Stomach (tissue), 8 donors: ENCODE measurements at regions not wholly inside any gene's neighbourhood (a gene's known extent, or its start where the extent isn't known, plus 50 kb on each side); places are given as distances from the start of the nearest gene placed in this dataset.

Experiments
- DNase-seq, 2 donors: peaks; one replicate each; pipeline versions ENCODE4 v3.0.0 to v3.0.0-alpha.2; 2013 to 2019
- H3K27ac ChIP-seq, 5 donors: fragments of 200-600 bp in 4 of 5; sonication (generic) in 4 of 5; one replicate each; pipeline ENCODE4 v1.5.1; 2013 to 2019; ENCODE audit warnings: mild to moderate bottlenecking in 1 of 5, moderate library complexity in 1 of 5
- H3K27me3 ChIP-seq, 3 donors: fragments of 200-600 bp; sonication (generic); one replicate each; pipeline ENCODE4 v1.5.1; 2017 to 2019; ENCODE audit warnings: mixed run types in 1 of 3
- H3K36me3 ChIP-seq, 4 donors: fragments of 200-600 bp; sonication (generic); 1 replicate in 3 of 4; 2 replicates in 1 of 4; pipeline ENCODE4 v1.5.1; 2016 to 2019
- H3K4me1 ChIP-seq, 4 donors: fragments of 200-600 bp; sonication (generic); one replicate each; pipeline ENCODE4 v1.5.1; 2016 to 2019
- H3K4me3 ChIP-seq, 4 donors: fragments of 200-600 bp; sonication (generic) in 3 of 4; one replicate each; pipeline ENCODE4 v1.5.1; 2016 to 2019; ENCODE audit warnings: mild to moderate bottlenecking in 1 of 4
- H3K9me3 ChIP-seq, 4 donors: fragments of 200-600 bp; sonication (generic); one replicate each; pipeline ENCODE4 v1.5.1; 2016 to 2019
- EP300 ChIP-seq: sonication (generic); formaldehyde crosslinking; IDR thresholded peaks from one replicate; pipeline ENCODE4 v1.6.1; 2017; ENCODE audit warnings: antibody characterized with exemption
- POLR2A ChIP-seq, 4 donors: fragments of 450-650 bp; IDR thresholded peaks; one replicate each; pipeline ENCODE4 v1.6.1; 2016; ENCODE audit warnings: antibody characterized with exemption in 4 of 4, control low read depth in 2 of 4, mild to moderate bottlenecking in 1 of 4, moderate library complexity in 1 of 4
- POLR2AphosphoS5 ChIP-seq, 3 donors: sonication (generic); formaldehyde crosslinking; IDR thresholded peaks; one replicate each; pipeline ENCODE4 v1.6.1; 2016; ENCODE audit warnings: antibody characterized with exemption in 3 of 3
- WGBS, 5 donors: extraction: QIAGEN DNeasy Blood & Tissue Kit in 3 of 5; methylation state at CpG; one replicate each; pipeline versions ENCODE4 v1.1.5 to v1.1.7; 2013 to 2018; 5-methylcytosine and 5-hydroxymethylcytosine counted together
- intact Hi-C: fragments of 100-400 bp; cut with DNase I; formaldehyde crosslinking; loops from one replicate; pipeline ENCODE4 v1.15.1; 2023; ENCODE audit warnings: low total_unique reads
- TF ChIP-seq, protein P1 (sequence below), 7 experiments: fragments of 450-650 bp in 4 of 7; fragments of 200-600 bp in 3 of 7; sonication (generic) in 3 of 7; IDR thresholded peaks; one replicate each; pipeline ENCODE4 v1.5.1; 2016 to 2019; ENCODE audit warnings: antibody characterized with exemption in 7 of 7, control low read depth in 2 of 7, mild to moderate bottlenecking in 1 of 7
- donor health status: healthy with polysubstance abuse.
- donor health status: Bipolar disorder and iron deficiency.
- donor health status: healthy.

DNA sequence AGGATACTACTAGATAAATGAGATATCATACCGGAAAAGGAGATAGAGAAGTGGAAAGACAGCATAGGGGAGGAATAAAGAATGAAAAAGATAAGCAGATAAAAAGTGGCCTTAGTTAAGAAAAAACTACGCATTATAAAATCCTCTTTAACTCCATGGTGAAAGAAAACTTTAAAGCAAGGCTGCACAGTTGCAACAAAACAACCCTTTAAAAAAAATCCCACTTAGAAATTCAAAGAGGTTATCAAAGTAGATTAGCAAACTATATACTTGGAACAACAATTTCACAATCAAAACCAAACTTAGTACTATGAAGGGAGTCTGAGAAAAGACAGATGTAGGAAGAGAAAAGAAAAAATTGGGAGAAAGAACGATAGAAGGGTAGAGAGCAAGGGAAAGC is 133.4 kb upstream of the OSR1 start:
- Histone ChIP-seq H3K36me3 (no peaks in the 10 kb centered on the region), H3K4me3 (no peak overlapping the region), H3K27ac (no peak overlapping the region), H3K4me1 (peaks cover 0 to 6% (median 0%) of the 10 kb centered on the region in 4 donors), H3K27me3 (no peaks in the 10 kb centered on the region), H3K9me3 (no peaks in the 10 kb centered on the region)
- WGBS, 5 donors = 59 to 70% (median 64%) methylated on average over 3 of the region's 3 CpGs
- intact Hi-C loops = no loop called here
- DNase-seq = no peak
- no peak for TF ChIP-seq POLR2AphosphoS5 (IDR thresholded peaks at IDR 0.05)
- no peak for TF ChIP-seq POLR2A (IDR thresholded peaks at IDR 0.05)
- TF ChIP-seq, protein P1, sequence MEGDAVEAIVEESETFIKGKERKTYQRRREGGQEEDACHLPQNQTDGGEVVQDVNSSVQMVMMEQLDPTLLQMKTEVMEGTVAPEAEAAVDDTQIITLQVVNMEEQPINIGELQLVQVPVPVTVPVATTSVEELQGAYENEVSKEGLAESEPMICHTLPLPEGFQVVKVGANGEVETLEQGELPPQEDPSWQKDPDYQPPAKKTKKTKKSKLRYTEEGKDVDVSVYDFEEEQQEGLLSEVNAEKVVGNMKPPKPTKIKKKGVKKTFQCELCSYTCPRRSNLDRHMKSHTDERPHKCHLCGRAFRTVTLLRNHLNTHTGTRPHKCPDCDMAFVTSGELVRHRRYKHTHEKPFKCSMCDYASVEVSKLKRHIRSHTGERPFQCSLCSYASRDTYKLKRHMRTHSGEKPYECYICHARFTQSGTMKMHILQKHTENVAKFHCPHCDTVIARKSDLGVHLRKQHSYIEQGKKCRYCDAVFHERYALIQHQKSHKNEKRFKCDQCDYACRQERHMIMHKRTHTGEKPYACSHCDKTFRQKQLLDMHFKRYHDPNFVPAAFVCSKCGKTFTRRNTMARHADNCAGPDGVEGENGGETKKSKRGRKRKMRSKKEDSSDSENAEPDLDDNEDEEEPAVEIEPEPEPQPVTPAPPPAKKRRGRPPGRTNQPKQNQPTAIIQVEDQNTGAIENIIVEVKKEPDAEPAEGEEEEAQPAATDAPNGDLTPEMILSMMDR (IDR thresholded peaks at IDR 0.05) = no peak
- TF ChIP-seq EP300 = no peak

DNA sequence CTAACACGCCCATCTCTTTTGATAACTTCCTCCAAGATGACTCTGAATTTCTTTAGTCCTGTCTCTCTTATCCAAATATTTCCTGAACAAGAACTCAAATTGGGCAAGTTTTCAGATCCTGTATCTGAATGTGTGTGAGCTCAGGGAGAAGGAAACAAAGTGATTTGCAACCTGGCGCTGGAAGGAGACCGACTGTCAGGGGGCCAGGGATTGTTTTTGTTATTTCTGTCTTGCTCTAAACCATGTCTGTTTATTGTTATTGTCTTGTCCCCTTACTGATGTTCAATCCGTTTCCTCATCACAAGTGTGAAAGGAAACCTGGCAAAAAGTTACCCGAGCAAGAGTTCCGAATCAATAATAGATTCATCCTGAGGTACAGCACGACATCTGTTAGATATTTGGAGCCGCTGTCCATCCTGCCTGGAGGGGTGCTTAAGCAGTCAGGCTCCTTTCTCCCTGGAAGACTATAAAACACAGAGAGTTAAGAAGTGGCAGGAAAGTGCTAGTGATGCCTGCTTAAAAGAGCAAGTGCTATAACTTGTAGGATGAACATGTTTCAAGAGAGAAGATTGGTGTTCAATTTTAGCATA is 132.5 kb upstream of the OSR1 start:
- WGBS, 5 donors = 54 to 74% (median 61%) methylated on average over 8 of the region's 8 CpGs
- TF ChIP-seq POLR2AphosphoS5 (IDR thresholded peaks at IDR 0.05) (no peak), EP300 (no peak), POLR2A (IDR thresholded peaks at IDR 0.05) (no peak)
- H3K36me3 ChIP-seq = no peaks in the 10 kb centered on the region
- DNase-seq = peak in 1 of 2 donors; percentile 34
- intact Hi-C loops = no loop called here
- no peaks in the 10 kb centered on the region for H3K27me3 ChIP-seq
- peak overlapping the region in 1 of 5 donors; percentile 7 for H3K27ac ChIP-seq
- no peaks in the 10 kb centered on the region for H3K9me3 ChIP-seq
- H3K4me1 ChIP-seq = peaks cover 0 to 6% (median 0%) of the 10 kb centered on the region in 4 donors
- H3K4me3 ChIP-seq = no peak overlapping the region

DNA sequence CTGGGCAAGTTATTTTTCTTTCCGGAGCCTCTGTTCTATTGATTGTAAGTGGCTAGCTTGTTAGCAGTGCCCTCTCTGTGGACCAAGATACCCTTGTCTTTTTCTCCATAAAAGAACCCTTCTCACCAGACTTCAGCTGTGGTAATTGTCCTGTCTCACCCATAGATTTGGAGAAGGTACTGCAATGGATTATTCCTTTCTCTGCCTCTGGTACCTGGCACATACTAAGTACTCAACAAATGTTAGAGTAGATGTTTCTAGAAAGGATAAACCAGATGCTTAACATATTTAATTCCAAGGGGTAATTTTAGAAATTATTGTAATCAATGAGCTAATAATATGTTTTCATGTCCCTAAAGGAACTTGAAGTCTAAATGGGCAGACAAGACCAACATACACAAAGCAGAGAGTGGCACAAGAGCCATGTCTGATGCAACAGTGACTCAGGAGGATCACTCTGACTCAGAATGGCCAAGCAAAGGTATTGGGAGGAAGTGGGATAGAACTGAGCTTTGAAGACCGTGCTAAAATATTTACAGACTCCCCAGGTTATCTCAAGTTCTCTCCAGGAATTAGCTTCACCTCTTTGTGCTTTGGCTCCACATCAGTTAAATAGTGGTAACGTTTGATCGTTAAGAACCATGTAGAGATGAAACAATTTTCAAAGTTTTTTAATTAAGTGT is 129.7 kb upstream of the OSR1 start:
- Histone ChIP-seq H3K4me1 (peaks cover 0 to 6% (median 0%) of the 10 kb centered on the region in 4 donors), H3K27me3 (no peaks in the 10 kb centered on the region), H3K27ac (no peak overlapping the region), H3K9me3 (no peaks in the 10 kb centered on the region), H3K4me3 (no peak overlapping the region), H3K36me3 (no peaks in the 10 kb centered on the region)
- no peak for DNase-seq
- 40 to 73% (median 56%) methylated on average over 4 of the region's 4 CpGs for WGBS, 5 donors
- TF ChIP-seq POLR2A (IDR thresholded peaks at IDR 0.05) (no peak), POLR2AphosphoS5 (IDR thresholded peaks at IDR 0.05) (no peak), EP300 (no peak)
- TF ChIP-seq, protein P1 (IDR thresholded peaks at IDR 0.05) = no peak
- intact Hi-C loops = no loop called here

DNA sequence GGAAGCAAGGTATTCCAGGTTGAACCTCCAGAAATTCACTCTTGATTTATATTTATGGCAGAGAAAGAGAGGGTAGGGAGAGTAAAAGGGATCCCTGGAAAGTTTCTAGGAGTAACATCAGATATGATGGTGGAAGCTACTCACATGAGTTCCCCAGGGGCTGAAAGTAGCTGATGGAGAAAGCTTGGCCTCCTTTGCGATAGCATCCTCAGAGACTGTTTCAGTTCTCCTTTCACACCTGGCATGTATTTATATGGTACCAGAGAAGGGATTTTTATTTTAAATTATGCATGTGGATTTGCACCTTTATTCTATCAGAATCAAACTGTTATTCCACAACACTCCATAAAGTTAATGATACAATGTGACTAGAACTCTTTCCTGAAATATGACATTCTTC is 126.3 kb upstream of the OSR1 start:
- 91 to 100% (median 96%) methylated on average over 1 of the region's 1 CpG for WGBS, 5 donors
- Histone ChIP-seq H3K27me3 (no peaks in the 10 kb centered on the region), H3K9me3 (no peaks in the 10 kb centered on the region), H3K27ac (no peak overlapping the region), H3K4me1 (no peaks in the 10 kb centered on the region), H3K36me3 (no peaks in the 10 kb centered on the region), H3K4me3 (no peak overlapping the region)
- DNase-seq = no peak
- TF ChIP-seq POLR2AphosphoS5 (IDR thresholded peaks at IDR 0.05) (no peak), POLR2A (IDR thresholded peaks at IDR 0.05) (no peak), EP300 (no peak)
- TF ChIP-seq, protein P1 (IDR thresholded peaks at IDR 0.05) = no peak
- intact Hi-C loops = no loop called here

DNA sequence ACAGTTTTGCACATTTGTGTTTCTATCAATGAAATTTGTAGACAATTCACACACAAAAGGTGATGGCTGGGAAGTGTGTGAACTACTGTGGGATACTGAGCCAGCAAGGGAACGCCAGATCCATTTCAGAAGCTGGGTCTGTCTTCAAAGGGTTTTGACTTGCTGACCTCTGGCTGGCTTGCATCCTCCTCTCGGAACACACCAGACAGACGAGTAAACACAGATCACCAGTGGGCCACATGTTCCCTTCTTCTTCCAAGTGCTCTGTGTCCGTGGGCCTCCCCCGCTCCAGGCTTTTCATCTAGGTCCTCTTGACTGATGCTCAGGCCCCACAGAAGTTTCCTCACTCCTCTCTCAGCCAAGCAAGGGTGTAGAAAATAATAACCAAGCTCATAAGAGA is 122.2 kb upstream of the OSR1 start:
- TF ChIP-seq EP300 = no peak
- TF ChIP-seq, protein P1 (IDR thresholded peaks at IDR 0.05) = no peak
- TF ChIP-seq POLR2AphosphoS5 (IDR thresholded peaks at IDR 0.05) = no peak
- no peak for TF ChIP-seq POLR2A (IDR thresholded peaks at IDR 0.05)
- DNase-seq = peak in 1 of 2 donors; percentile 49
- Histone ChIP-seq H3K4me1 (no peaks in the 10 kb centered on the region), H3K4me3 (no peak overlapping the region), H3K27ac (no peak overlapping the region), H3K36me3 (no peaks in the 10 kb centered on the region), H3K9me3 (no peaks in the 10 kb centered on the region), H3K27me3 (no peaks in the 10 kb centered on the region)
- WGBS, 5 donors = 48 to 75% (median 73%) methylated on average over 5 of the region's 5 CpGs
- intact Hi-C loops = no loop called here
